ENCODE measurements at regions not wholly inside any gene's neighbourhood (a gene's known extent, or its start where the extent isn't known, plus 50 kb on each side); places are given as distances from the start of the nearest gene placed in this dataset.

GRCh38 chr6:119430805-119431204, 81.2 kb upstream of the MAN1A1 start:
- TF ChIP-seq, protein P1, sequence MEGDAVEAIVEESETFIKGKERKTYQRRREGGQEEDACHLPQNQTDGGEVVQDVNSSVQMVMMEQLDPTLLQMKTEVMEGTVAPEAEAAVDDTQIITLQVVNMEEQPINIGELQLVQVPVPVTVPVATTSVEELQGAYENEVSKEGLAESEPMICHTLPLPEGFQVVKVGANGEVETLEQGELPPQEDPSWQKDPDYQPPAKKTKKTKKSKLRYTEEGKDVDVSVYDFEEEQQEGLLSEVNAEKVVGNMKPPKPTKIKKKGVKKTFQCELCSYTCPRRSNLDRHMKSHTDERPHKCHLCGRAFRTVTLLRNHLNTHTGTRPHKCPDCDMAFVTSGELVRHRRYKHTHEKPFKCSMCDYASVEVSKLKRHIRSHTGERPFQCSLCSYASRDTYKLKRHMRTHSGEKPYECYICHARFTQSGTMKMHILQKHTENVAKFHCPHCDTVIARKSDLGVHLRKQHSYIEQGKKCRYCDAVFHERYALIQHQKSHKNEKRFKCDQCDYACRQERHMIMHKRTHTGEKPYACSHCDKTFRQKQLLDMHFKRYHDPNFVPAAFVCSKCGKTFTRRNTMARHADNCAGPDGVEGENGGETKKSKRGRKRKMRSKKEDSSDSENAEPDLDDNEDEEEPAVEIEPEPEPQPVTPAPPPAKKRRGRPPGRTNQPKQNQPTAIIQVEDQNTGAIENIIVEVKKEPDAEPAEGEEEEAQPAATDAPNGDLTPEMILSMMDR (IDR thresholded peaks at IDR 0.05), result no peak
- no peak for TF ChIP-seq POLR2A (IDR thresholded peaks at IDR 0.05)
